Keratinocyte (primary cell): ENCODE measurements at regions not wholly inside any gene's neighbourhood (a gene's known extent, or its start where the extent isn't known, plus 50 kb on each side); places are given as distances from the start of the nearest gene placed in this dataset.

Source experiments
- EZH2 ChIP-seq: IDR thresholded peaks from one replicate; pipeline ENCODE4 v1.6.1; 2012; ENCODE audit warnings: inconsistent platforms, mild to moderate bottlenecking, low read length, moderate library complexity
- TF ChIP-seq, protein P1 (sequence below), 3 experiments: IDR thresholded peaks in 1 of 3; conservative IDR thresholded peaks in 1 of 3; optimal IDR thresholded peaks in 1 of 3; 2 replicates in 2 of 3; 3 replicates in 1 of 3; pipeline versions ENCODE3 to v1.5.1; 2011; ENCODE audit warnings: low read length in 3 of 3, mild to moderate bottlenecking in 3 of 3, moderate library complexity in 2 of 3, control low read depth in 1 of 3, inconsistent platforms in 1 of 3; ENCODE audit not compliant: insufficient read depth in 2 of 3; ENCODE audit errors: extremely low read depth in 1 of 3

DNA sequence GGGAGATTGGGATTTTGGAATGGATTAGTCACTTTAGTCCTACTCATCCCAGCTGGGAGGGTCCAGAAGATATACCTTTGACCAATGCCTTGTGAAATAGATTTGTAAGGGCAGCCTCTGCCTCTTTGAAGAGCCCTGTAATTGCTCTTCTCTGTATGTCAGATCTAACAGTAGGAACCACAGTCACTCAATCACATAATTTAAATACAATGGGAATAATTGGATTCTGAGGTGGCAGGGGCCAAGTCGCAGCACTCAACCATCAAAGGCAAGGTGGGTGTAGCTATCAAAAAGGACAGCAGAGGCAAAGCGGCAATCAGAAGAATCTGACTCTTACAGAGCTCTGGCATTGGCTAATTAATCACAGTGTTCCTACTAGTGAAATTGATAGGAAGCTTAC is 650.9 kb upstream of the ANKRD30A start:
- TF ChIP-seq, protein P1, sequence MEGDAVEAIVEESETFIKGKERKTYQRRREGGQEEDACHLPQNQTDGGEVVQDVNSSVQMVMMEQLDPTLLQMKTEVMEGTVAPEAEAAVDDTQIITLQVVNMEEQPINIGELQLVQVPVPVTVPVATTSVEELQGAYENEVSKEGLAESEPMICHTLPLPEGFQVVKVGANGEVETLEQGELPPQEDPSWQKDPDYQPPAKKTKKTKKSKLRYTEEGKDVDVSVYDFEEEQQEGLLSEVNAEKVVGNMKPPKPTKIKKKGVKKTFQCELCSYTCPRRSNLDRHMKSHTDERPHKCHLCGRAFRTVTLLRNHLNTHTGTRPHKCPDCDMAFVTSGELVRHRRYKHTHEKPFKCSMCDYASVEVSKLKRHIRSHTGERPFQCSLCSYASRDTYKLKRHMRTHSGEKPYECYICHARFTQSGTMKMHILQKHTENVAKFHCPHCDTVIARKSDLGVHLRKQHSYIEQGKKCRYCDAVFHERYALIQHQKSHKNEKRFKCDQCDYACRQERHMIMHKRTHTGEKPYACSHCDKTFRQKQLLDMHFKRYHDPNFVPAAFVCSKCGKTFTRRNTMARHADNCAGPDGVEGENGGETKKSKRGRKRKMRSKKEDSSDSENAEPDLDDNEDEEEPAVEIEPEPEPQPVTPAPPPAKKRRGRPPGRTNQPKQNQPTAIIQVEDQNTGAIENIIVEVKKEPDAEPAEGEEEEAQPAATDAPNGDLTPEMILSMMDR (optimal IDR thresholded peaks at IDR 0.05 in 1 of 3, IDR thresholded peaks at IDR 0.05 in 1 of 3, conservative IDR thresholded peaks at IDR 0.05 in 1 of 3; ENCODE audit: extremely low read depth in 1 of 3, insufficient read depth in 2 of 3, low read length in 3 of 3) = no peak
- TF ChIP-seq EZH2 = no peak
